DMS 273 (cell line): ENCODE measurements at regions not wholly inside any gene's neighbourhood (a gene's known extent, or its start where the extent isn't known, plus 50 kb on each side); places are given as distances from the start of the nearest gene placed in this dataset.
"Not testable (repeated sequence)": the region's sequence is repeated elsewhere in the genome, so short reads cannot be mapped to it uniquely, and the experiment has no call there.

Experiments
- DNase-seq: peaks from one replicate; lab custom pipeline; 2025; ENCODE audit not compliant: unreplicated experiment; lab: John Stamatoyannopoulos, UW

DNA sequence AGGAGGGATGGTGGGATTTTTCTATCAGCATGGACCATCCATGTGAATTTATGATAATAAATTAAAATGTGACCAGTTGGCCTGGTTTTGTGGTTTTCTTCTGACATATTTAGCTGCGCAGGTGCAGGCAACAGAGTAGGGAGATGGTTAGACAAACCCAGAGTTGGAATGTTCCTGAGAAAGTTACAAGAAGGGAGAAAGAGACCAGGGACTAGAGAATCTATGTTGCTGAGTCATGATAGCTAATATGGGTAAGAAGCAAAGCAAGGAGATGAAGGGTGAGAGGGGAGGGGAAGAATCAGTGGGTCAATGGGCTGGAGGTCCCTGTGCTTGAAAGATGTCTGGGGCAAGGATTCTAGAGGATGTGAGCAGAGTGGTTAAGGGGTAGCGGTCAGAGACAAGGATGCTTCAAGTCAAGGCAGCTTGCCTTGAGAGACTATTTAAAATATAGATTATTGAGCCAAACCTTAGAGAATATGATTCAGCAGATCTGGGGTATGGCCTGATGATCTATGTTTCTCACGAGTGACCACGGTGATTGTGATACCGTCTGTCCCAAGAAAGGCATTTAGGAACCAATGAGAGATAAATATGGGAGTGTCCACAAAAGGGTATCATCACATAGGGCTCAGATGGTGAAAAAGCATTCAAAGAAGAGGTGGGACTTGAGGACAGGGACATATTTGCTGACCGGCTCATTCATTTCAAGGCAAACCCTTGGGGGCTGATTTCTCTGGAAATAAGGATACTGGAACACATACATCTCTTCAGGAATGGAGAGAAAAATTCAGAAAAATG lies 219.7 kb upstream of the PLD5 start:
- no peak for DNase-seq

DNA sequence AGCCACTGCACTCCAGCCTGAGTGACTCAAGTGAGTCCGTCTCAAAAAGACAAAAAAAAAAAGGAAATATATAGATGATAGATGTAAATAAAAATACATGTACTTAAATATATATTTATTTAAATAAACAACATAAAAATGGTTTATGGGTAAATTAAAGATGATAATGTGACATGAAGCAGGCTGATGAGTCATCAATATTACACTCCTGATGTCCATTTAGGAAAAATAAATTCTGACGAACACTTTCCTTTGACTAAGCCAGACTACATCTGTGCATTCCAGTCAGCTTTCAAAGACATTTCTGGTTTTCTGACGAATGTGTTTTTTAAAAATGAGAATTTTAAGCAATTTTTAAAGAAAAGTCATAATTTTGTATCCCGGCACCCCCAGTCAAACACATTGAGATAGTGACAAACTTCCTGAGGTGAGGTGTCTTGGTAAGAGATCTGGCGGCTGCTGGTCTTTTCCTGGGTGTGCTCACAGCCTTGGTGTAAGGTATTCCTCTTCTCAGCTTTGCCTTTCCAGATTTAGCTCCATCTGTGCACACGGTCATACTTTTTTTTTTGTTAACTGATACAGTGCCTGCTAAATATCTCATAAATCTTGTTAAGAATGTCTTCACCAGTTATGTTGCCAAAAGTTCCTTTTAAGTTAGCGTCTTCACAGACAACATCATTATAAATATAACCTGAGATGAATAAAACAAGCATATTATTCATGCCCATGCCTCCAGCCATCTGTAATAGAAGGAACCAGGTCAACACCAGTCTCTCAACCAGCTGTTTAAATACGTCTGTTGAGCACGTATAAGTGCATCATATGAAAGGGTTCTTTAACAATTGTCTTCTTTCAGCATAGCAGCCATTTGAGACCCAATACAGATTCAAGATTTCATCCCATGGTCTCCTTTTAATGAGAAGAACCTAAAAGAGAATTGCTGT lies 214.5 kb upstream of the PLD5 start:
- DNase-seq: no peak

DNA sequence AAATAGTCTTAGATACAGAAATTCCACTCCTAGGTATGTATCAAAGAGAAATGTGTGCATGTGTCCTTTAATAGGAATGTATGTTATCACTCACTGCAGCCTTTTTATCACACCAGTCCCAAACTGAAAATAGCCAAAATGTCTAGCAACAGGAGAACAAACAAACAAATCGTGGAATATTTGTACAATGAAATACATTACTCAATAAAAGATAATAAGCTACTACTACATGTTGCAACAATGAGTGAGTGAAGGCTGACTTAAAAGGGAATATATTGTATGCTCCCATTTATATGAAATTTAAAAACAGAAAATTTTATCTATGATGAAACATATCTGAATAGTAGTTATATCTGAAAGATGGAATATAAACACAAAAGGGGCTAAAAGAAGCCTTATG lies 212.1 kb upstream of the PLD5 start:
- DNase-seq: no peak

DNA sequence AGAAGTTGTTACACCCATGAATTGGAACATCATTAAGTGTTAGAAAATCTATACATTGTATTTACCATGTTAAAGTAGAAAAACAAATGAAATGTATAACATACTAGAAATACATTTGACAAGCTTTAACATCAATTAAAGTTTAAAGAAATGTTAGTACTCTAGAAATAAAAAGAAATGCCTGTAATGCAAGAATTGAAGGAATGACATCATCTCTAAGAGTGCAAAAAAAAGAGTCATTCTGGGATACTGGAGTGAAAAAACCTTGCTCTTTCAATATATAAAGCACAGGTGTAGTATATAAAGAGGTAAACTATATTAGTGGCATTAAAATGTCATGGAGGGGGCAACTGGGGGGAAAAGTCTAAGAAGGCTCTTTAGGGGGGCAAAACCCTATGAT lies 210.8 kb upstream of the PLD5 start:
- DNase-seq: no peak

DNA sequence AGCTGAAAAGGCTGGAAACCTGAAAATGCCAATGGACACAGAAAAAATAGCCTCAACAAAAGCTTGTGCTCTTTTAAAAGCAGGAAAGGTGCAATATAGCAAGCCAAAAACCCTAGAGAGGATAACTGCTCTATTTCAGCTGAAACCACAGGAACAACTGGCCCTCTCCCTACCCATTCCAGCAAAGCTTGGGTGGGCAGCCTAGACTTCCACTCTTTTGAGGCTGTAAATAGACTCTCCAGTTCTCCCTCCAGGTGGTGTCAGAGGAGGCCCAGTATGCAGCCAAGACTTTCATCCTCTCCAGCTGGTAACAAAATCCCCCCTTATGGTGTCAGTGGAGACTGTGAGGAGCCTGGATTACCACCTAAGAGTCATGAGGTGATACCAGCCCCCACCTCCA lies 206.9 kb upstream of the PLD5 start:
- DNase-seq: no peak

DNA sequence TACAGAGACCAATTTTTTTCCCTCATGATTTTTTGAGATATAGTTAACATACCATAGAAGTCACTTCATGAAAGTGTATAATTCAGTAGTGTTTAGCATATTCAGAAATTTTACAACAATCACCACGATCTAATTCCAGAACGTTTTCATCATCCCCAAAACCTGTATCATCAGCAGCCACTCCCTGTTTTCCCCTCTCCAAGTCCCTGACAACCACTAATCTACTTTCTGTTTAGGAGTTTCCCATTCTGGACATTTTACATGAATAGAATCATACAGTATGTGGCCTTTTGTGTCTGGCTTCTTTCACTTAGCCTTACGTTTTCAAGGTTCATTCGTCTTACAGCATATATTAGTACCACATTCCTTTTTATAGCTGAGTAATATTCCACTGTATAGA lies 204.2 kb upstream of the PLD5 start:
- no peak for DNase-seq

DNA sequence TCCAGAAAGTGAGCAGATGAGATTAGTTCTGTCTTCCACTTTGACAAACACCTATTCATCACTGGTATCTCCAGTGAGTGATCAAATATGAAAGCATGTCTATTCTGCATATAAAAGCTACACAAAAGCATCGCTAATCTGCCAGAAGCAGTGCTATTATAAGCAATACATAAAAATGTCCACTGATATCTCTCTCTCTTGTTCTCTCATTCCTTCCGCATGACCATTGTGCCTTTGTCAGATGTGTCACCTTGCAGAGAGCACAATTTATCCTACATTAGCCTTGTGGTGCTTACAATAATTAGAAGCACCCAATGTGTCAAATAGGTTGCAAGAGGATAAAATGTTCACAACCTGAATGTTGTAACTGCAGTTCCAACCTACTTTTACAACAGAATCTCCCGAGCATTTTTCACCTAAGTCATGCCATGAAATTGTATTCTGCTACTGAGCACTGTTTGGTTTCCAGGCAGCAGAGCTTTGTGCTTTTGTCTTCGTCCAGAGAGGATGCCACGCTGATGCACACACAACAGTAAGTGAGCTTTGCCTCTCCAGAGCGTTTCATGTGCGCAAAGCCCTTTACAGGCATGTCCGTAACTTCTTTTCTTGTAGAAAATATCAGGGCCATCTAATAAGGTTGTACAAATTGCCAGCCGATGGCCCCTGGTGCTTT lies 198.7 kb upstream of the PLD5 start:
- no peak for DNase-seq

DNA sequence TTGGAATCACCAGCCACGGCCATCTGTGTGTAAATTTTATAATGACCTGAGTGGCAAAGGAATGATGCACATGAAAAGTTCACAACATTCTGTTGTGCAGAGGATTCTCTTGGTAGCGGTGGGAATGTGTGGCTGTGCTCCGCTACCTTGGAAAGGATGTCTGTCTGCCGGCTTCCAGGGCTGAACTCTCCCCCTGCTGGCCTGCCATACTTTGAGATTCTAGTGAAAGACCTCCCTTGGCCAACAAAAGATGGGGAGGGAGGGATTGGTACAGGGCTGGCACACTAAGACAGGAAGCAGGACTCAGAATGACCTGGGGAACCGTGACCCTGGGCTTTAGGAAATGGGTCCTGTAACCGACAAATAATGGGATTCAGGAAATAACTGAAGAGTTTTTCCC lies 194.5 kb upstream of the PLD5 start:
- DNase-seq: no peak

DNA sequence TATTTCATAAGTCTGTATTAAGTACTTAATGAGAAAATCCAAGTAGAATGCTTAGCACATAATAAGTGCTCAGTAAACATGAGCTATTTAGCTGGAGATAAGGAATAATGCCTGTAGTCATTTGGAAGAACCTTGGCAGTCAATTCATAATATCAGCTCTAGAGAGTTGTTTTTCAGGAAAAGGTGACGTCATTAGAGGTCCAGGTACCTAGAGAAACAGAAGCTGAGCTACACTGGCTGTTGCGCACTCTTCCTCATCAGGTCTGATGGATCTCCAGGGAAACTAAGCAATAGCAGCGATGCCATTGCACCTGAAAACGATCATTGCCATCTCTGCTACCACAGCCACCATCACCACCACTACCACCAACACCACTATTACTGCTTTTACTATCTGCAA lies 187.8 kb upstream of the PLD5 start:
- no peak for DNase-seq

DNA sequence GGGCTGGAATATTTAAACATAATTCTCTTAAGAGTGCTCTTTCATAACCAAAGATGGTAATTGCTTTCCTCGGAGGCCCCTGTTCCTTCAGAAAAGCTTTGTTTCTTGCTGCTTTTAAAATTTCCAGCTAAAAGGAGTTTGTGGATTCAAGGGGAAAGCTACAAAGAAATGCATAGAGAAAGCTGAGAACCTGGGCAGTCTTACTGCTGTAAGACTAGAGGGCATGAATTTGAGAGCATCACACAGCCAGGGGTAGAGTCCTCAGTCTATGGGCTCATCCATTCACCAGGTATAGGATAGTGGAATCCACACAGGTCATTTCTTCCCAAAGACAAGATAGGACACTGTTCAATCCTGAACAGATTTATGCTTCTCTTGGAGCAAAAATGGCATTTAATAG lies 186.3 kb upstream of the PLD5 start:
- DNase-seq: no peak

DNA sequence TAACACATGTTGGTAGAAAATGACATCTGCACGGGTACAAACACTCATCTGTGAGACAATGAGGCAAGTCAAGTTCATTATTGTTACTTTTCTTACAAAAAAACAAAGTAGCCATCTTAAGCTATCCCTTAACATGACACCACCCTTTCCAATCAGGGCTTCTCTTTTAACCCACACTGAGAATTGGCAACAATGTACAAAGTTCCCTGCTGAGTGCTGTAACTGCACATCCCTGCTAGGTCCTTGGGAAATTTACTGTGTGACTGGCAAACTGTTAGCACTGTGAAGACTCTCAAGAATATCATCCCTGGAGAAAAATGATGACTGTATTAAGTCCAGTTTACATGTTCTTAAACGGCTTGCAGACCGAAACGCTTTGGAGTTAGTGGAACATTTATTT lies 185.8 kb upstream of the PLD5 start:
- DNase-seq: no peak

DNA sequence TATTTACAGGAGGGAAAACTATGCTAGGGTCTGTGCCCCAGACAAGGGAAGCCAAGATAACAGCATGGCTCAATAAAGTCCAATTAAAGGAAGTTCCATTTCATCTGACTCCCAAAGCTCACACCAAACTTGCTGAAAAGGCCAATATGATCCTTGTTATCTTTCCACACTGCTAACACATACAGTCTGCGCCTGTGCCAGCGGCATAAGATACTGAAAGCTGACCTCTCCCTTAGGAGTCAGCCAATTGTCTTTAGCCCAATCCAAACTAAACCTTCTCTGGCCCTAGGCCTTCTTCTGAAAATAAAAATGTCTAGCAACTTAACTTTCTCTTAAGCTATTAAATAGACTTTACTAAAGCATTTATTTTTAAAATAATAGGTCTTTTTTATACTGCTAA lies 179.0 kb upstream of the PLD5 start:
- no peak for DNase-seq

DNA sequence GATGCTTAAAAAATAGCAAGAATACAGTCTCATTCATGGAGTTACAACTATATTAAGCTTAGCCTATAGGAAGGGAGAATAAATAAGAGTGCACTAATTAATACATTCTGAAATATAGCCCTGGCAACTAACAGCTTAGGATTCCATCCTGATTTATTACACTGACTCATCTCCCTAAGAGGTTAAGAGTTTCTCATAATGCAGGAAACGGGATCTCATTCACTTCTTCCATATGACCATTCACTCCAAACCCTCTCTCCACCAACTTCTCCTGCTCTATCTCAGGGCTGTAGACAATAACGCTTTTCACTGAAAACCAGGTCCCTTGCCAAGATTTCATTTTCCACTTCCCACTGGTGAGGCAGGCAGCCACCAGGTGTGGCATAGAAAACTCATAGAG lies 168.5 kb upstream of the PLD5 start:
- no peak for DNase-seq

DNA sequence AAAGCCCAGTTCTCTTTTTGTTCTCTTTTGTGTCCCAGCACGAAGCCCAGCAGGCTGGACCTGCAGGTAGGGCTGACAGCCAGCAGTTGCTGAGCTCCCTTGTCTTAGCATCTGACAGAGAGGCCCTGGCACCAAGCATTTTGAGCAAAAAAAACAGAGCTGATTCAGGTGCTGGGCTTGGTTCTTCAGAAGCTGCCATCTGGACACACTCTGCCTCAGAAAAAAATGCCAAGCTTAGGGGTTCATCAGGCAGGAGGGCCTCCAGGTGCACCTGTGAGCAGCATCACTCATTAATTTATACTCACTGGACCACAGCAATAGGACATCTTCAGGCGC lies 167.1 kb upstream of the PLD5 start:
- no peak for DNase-seq

DNA sequence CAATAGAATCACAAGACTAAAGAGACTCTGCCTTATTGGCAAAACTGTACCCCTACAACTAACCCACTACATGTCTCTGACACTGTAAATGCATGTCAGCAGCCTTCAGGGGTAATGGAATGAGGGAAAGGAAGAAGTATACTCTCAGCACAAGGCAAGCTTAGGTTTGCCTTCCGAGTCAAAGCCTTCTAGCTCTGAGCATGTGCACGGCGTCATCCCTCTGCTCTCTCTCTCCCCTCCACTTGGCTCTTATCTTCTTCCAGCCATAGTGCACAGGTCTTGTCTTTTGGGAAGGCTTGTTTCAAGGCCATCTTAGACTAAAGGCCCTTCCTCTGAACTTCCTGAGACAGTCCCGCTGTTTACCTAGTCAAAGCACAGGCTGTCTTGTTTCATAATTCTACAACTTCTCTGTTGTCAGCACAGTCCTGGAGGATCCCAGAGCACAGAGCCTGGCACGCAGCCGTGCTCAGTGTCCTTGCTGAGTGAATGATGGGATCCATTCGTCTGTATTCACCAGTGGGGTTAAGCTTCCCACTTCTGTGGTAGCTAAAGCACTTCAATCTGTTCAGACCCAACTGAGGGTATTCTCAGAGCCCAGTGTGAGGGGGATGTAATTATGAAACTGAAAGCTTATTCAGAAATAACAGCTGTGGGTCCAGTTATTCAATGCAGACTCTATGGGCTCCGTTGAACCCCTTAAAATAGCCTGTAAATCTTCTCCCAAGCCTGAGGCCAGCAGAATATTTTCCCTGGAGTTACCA lies 166.5 kb upstream of the PLD5 start:
- DNase-seq: no peak

DNA sequence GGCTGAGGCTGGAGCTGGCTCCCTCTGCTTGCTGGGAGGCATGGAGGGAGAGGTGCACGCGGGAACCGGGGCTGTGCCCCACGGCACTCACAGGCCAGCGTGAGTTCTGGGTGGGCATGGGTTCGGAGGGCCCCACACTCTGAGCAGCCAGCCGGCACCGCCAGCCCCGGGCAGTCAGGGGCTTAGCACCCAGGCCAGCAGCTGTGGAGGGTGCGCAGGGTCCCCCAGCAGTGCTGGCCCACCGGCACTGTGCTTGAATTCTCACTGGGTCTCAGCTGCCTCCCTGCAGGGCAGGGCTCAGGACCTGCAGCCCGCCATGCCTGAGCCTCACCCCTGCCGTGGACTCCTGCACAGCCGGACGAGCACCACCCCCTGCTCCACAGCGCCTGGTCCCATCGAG lies 164.9 kb upstream of the PLD5 start:
- DNase-seq: no peak

DNA sequence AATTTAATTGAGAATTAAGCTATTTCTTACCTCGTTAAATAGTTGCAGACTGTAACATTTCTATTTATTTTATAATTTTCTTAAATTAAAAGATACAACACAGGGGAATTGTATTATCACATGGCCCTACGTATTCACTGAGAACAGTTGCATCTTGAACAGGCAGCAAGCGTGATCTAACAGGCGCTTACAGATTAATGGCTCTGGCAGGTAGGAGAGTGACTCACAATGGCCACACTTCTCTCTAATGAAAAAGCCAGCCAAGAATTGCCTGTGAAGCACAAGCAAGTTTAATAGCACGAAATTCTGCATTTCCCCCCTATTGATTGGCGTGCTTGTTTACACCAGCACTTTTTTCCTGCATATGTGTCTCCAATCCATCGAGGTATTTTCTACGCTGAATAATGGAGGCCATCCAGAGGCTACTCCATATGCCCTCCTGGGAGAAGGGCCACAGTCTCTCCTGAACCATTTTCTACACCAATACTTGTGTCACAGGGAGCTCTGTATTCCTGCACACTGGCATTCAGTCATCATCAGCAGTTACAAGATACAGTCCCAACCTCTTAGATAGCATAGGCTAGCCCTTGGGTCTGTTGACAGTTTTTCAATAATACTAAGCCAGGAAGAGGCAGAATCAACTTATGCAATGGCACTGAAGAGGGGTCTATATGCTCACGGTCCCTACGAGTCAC lies 150.6 kb upstream of the PLD5 start:
- no peak for DNase-seq

DNA sequence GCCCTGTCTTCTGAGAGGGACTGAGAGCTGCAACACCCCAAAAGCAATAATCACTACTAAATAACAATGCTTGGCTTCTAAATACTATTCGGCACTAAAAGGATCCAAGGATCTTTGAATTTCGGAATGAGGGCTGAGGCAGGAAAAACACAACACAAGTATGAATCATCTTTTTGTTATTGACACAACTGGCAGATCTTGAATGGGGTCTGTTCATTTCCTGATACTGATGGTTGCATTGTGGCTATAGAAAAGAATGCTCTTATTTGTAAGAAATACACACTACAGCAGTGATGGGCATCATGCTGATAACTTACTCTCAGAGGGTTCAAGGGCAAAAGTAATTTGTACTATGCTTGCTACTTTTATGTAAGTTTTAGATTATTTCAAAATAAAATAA lies 149.2 kb upstream of the PLD5 start:
- no peak for DNase-seq

DNA sequence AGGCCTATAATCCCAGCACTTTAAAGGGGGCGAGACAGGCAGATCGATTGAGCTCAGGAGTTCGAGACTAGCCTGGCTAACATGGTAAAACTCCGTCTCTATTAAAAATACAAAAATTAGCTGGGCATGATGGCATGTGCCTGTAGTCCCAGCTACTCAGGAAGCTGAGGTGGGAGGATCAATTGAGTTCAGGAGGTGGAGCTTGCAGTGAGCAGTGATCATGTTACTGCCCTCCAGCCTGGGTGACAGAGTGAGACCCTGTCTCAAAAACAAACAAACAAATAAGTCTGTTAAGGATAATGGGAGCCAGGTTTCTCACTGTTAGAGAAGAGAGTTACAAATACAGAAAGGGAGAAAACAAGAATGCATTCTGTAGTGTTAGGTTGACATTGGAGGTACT lies 148.7 kb upstream of the PLD5 start:
- DNase-seq: not testable (repeated sequence)

DNA sequence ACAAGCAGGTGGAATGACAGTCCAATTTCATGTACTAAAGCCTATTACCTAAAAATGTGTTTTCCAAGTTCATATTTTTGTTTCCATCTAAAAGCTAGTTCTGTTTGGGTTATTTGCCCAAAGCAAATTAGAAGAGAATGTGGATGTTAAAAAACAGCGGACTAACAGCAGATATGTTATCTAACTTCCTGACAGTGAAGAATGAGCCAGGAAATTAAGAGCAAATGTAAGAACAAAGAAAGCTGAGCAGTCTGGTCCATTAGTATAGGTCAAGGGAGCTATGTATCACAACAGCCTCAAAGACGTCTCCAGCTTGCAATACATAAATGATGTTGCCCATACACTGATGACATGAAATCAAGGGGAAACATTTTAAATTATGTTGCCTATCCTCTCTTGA lies 145.5 kb upstream of the PLD5 start:
- no peak for DNase-seq

DNA sequence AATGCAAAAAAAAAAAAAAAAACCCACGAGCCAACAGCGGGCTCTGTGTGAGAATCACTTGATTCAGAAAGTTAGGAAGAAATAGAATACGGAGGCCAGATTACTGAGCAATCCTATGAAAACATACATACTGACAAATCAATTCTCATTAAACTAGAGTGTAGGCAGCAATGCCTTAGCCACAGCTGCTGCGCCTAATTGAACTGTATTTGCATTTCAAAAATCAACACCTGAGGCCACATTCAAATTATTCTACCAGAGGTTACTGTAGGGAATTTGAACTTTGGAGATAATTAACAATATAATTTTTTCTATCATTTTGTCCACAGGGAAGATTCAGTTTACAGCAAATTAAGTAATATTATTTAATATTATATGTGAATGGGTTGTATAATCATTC lies 138.4 kb upstream of the PLD5 start:
- no peak for DNase-seq
